T-helper 2 cell (primary cell): ENCODE measurements at regions not wholly inside any gene's neighbourhood (a gene's known extent, or its start where the extent isn't known, plus 50 kb on each side); places are given as distances from the start of the nearest gene placed in this dataset.
"Not testable (repeated sequence)": the region's sequence is repeated elsewhere in the genome, so short reads cannot be mapped to it uniquely, and the experiment has no call there.

Experiments used
- DNase-seq, 5 experiments: peaks; one replicate each; pipeline versions ENCODE4 v3.0.0 to v3.0.0-alpha.2; 2012 to 2022

DNA sequence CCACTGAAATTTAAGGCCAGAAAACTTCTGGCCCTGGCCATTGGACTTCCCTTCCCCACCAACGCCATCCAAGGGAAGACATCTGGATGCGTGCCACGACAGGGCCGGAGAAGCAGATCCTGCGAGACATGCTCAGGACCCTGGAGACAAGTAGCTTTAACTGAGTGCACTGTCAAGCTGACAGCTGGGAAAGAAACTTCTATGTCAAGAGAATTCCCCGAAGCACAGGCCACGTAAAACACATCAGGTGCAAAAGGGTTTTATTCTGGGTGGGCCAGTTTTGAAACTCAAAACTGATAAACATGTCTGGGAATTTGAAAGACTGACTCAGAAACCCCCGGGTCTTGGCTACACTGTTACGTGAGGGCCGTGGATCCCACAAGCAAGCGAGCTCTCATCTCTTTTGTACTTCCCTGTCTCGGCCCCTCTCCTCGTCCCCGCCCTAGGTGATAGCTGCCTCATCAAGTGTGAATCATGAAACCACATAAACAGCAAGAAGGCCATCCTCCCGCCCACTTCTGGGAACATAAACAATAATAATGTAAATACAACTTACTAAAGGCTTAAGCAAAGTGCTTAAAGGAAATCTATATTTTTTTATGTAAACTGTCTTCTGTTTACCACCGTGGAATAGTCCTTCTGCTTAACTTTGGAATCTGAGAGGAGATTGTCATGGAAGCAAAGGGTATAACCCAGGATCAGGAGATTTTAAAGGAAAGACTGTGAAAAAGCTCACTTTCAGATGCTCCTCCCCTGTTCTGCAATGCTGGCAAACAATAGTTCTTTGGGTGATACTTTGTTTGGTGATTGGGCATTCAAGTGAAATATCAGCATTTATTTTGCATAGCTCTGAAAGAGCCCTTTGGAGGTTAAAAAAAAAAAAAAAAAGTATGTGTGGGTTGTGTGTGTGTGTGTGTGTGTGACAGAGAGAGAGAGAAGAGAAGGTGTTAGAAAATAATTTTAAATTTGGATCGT is 406.0 kb upstream of the MAF start:
- DNase-seq: no peak

GRCh38 chr16:80004113-80004512 is 403.6 kb upstream of the MAF start:
- no peak for DNase-seq

- no peak for DNase-seq
Observed at GRCh38 chr16:80002261-80002660, 401.7 kb upstream of the MAF start.

DNA sequence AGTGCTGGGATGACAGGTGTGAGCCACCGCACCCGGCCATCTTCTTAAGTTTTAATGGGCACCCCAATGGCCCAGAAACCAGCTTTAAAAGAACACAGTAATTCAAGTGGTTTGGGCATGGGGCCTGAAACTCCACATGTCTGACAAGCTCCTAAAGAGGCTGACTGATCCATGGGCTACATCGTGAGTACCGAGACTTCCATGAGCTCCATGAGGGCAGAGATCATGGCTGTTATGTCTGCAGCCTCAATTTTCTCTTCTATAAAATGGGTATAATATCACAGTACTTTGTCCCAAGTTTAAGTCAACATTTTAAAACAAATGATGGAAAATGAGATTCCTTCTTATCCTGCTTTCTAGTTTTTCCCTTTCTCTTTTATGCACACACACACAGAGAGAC is 397.6 kb upstream of the MAF start:
- no peak for DNase-seq

DNA sequence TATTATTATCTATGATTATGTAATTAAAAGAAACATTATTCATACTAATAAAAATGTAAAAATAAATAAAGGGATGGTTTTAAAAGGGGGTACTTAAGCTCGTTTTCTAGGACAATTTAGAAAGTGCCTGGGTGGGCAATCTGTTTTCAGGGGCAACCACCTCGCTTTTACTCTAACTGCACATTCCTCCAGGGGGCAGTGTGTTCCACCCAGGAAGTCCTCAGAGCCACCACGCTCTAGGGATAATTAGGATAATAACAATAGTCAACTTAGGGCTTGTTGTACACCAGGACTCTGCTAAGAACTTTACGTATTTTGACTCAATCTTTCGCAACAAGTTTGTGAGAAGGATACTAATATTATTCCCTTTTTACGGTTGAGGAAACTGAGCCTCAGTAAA is 396.7 kb upstream of the MAF start:
- no peak for DNase-seq

DNA sequence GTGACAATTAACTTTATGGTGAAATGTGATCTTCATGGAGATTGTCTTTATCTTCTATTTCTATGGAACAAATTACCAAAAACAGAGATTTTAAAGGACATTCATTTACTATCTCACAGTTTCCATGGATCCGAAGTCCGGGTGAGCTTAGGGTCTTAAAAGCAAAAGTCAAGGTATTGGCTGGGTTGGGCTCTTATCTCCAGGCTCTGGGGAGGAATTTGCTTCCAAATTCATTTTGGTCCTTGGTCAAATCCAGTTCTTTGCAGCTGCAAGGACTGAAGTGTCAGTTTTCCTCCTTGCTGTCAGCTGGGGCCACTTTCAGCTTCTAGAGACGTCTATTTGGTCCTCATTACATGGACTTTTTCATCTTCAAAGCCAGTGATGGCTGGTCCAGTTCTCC is 395.8 kb upstream of the MAF start:
- DNase-seq: no peak

GRCh38 chr16:79995315-79995714 is 394.8 kb upstream of the MAF start:
- DNase-seq: no peak

- no peak for DNase-seq
Observed at GRCh38 chr16:79994418-79994817, 393.9 kb upstream of the MAF start.

DNA sequence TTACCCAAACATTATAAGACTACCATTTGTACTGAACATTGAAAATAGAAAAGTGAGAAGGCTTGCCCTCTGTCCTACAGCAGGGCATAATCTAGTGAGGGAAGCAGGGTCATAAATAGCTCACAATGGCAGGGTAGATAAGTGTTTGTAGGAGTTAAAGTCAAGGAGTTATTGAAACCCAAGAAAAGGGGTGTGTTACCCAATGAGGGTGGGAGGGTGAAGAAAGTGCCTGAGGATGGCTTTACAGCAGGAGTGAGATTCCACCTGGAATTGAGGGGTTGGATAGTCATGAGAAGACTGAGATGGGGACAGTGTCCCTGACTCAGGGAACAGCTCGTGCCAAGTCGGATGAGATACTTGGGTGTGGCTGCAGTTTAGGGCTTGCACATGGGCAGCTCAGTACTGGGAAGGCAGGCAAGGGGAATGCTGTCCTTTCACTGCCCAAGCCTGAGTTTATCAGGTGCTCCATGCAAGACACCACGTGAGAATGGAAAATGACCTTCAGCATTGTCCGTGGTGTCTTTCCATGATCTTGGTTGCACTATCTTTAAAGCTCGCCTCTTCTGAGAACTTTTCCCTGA is 393.2 kb upstream of the MAF start:
- no peak for DNase-seq

- DNase-seq: no peak
Observed at GRCh38 chr16:79991969-79992368, 391.4 kb upstream of the MAF start.

- DNase-seq: no peak
Observed at GRCh38 chr16:79988721-79989220, 388.2 kb upstream of the MAF start.

DNA sequence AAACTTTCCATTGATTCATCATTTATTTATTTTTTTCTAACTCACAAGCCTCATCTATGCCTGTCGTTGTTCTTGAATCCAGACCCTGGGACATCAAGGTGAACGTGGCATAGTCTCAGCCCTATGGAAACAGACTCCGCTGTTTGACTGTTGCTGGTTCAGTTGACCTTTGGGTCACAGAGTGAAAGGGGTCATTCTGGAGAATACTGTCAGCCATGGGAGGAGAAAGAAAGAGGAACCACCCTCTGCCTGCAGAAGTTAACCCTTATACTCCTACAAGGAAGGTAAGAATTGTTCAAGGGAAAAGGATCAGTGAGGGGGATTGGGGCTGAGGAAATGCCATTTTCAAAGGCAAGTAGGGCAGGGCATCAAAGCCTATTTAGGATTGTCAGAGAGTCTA is 387.6 kb upstream of the MAF start:
- no peak for DNase-seq

DNA sequence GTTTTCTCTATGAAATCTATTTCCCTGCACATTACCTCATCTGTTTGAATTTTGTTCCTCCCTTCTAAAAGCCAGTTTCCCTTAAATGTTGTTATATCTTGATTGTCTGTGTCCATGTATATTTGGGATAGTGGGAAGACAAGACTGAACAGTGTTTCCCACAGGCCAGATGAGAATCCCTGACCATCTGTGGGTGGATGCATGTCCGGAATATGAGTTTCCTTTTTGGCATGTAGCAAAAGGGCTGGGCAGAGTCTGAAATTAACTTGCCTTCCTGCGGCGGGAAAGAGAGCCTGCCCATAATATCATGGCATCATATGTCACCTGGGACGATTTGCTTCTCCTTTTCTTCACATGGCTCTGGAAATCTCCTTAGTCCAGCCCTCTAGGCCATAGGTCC is 385.8 kb upstream of the MAF start:
- DNase-seq: no peak

- no peak for DNase-seq
Observed at GRCh38 chr16:79985606-79986005, 385.1 kb upstream of the MAF start.

- DNase-seq: not testable (repeated sequence)
Observed at GRCh38 chr16:79984149-79984548, 383.6 kb upstream of the MAF start.

DNA sequence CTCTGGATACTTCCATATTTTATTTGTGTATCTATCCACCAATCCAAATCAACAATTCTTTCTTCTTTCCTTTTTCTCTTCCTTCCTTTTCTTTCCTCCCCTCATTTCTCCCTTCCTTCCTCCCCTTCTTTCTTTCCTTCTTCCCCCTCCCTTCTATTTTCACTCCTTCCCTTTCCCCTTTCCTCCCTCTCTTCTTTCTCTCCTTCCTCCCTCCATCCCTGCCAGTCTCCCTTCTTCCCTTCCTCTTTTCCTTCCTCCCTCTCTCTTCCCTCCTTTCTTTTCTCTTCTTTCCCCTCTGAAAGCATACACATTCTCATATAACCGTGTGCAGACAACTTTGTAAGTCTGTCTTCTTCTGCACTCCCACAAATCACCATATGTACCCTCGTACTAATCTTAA is 382.3 kb upstream of the MAF start:
- DNase-seq: no peak

GRCh38 chr16:79982361-79982760 is 381.8 kb upstream of the MAF start:
- no peak for DNase-seq

DNA sequence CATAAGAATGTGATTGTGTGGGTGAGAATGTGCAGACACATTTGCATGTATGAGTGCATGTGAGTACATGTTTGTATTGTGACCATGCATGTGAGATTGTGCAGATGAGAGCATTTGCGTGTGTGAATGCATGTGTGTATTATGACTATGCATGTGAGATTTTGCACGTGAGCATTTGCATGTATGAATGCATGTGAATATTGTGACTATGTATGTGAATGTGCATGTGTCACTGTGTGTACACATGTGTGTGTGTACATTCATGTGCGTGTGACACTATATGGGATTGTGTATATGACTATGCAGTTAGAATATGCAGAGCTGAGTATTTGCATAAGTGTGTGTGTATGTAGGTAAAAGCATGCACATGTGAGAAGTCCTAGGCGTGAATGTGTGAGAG is 381.3 kb upstream of the MAF start:
- no peak for DNase-seq

DNA sequence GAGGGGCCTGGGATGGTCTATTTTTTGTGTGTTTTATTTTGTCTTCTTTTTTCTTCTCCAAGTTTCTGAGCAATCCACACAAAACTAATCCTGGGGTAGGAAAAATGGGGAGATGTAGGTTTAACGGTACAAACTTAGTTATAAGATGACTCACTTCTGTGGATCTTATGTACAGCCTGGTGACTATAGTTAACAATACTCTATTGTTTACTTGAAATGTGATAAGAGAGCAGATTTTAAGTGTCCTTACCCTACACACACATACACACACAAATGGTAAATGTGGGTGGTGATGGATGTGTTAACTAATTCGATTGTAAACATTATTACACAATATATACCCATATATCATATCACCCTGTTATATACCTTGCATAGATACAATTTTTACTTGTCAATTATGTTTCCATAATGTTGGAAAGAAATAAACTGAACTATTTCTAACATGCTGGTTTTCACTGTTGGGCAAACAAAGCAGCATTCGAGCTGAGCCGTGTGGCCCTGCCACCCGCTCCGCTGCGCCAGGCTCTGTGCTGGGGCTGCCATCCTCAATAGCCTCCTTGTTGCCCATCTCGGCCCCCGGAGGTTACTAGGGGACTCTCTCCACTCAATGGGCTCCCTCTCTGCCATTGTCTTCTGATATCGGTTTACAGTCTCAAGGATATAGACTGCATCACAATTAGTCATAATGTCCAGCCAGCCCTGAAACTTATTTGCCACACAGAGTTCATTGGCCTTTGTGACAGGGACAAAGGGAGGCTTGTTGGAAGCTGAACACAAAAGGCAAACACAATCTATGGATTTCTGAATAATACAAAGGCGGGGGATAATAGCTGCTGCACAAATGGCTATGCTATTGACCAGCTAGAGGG is 380.3 kb upstream of the MAF start:
- no peak for DNase-seq

GRCh38 chr16:79977940-79978836 is 377.7 kb upstream of the MAF start:
- no peak for DNase-seq

DNA sequence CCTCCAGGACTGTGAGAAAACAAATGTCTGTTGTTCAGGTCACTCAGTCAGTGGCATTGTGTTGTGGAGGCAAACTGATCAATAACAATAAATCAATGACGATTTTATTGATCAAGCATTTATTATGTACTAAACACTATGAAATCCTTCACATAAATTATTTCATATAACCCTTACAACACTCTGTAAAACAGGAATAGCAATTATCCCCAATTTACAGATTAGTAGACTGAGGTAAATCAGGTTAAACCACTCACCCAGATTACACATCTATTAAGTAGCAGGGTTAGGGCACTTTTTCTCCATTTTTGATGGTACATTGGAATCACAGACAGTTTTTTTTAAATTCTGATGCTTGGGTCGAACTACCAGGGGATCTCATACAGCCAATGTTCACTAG is 372.8 kb upstream of the MAF start:
- no peak for DNase-seq

DNA sequence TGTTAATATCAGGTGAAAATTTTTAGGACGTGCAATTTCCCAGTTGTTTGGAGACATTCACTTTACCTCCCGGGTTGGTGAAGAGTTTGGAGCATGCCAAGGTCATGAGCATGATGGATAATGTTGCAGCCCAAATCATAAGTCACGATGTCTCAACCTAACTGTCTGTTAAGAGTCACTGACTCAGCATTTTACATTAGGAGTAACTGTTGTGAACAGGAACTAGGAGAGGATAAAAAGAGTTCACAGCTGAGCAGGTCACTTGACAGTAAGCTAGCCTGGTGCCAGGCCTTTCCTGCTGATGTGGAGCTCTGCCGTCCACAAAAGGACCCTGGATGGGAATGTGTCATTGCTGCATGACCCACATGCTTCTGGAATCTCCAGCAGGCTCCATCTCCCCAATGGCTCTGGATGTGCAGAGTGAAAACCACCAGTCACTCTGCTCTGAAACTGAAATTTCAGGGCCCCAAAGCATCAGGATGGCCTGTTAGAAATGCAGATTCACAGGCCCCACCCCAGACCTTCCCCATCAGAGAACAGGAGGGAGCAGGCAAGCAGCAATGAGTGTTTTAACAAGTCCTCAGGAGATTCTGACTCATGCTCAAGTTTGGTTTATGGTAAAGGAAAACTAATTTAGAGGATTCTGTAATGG is 371.6 kb upstream of the MAF start:
- no peak for DNase-seq
